ENCODE measurements at regions not wholly inside any gene's neighbourhood (a gene's known extent, or its start where the extent isn't known, plus 50 kb on each side); places are given as distances from the start of the nearest gene placed in this dataset.

DNA sequence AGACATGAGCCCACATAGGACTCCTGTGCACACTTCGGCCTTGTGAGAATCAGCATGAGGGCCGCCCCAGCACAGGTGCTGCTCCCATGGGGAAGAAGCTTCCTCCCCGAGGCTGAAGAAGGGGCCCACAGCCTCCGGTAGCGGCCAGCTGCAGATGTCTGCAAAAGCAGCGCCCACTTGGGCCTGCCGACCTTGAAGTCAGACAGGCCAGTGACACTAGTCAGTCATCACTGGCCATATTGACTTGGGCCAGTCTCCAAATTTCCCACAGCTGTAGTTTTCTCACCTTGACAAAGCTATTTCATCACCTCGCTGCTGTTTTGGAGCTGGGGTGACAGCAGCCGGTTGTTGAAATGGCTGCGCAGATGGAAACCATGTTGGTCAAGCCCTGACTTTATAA lies 83.0 kb downstream of the RIPK4 start (continued):
- TF ChIP-seq MTA1 (CRISPR knock-in tag; IDR thresholded peaks at IDR 0.05; ENCODE audit: borderline replicate concordance), result no peak
- TF ChIP-seq, protein P1, sequence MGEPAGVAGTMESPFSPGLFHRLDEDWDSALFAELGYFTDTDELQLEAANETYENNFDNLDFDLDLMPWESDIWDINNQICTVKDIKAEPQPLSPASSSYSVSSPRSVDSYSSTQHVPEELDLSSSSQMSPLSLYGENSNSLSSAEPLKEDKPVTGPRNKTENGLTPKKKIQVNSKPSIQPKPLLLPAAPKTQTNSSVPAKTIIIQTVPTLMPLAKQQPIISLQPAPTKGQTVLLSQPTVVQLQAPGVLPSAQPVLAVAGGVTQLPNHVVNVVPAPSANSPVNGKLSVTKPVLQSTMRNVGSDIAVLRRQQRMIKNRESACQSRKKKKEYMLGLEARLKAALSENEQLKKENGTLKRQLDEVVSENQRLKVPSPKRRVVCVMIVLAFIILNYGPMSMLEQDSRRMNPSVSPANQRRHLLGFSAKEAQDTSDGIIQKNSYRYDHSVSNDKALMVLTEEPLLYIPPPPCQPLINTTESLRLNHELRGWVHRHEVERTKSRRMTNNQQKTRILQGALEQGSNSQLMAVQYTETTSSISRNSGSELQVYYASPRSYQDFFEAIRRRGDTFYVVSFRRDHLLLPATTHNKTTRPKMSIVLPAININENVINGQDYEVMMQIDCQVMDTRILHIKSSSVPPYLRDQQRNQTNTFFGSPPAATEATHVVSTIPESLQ (CRISPR knock-in tag; conservative IDR thresholded peaks at IDR 0.05), result no peak
- TF ChIP-seq HMG20A (CRISPR knock-in tag; IDR thresholded peaks at IDR 0.05; ENCODE audit: borderline replicate concordance), result no peak
- no peak for TF ChIP-seq RXRA (CRISPR knock-in tag; IDR thresholded peaks at IDR 0.05)
- no peak for TF ChIP-seq ZNF841 (CRISPR knock-in tag; IDR thresholded peaks at IDR 0.05; ENCODE audit: borderline replicate concordance)
- TF ChIP-seq TBX2 (CRISPR knock-in tag; IDR thresholded peaks at IDR 0.05; ENCODE audit: borderline replicate concordance), result peak; percentile 47; the same call in 1 of the 2 replicates
- TF ChIP-seq, protein P2, sequence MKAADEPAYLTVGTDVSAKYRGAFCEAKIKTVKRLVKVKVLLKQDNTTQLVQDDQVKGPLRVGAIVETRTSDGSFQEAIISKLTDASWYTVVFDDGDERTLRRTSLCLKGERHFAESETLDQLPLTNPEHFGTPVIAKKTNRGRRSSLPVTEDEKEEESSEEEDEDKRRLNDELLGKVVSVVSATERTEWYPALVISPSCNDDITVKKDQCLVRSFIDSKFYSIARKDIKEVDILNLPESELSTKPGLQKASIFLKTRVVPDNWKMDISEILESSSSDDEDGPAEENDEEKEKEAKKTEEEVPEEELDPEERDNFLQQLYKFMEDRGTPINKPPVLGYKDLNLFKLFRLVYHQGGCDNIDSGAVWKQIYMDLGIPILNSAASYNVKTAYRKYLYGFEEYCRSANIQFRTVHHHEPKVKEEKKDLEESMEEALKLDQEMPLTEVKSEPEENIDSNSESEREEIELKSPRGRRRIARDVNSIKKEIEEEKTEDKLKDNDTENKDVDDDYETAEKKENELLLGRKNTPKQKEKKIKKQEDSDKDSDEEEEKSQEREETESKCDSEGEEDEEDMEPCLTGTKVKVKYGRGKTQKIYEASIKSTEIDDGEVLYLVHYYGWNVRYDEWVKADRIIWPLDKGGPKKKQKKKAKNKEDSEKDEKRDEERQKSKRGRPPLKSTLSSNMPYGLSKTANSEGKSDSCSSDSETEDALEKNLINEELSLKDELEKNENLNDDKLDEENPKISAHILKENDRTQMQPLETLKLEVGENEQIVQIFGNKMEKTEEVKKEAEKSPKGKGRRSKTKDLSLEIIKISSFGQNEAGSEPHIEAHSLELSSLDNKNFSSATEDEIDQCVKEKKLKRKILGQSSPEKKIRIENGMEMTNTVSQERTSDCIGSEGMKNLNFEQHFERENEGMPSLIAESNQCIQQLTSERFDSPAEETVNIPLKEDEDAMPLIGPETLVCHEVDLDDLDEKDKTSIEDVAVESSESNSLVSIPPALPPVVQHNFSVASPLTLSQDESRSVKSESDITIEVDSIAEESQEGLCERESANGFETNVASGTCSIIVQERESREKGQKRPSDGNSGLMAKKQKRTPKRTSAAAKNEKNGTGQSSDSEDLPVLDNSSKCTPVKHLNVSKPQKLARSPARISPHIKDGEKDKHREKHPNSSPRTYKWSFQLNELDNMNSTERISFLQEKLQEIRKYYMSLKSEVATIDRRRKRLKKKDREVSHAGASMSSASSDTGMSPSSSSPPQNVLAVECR (CRISPR knock-in tag; IDR thresholded peaks at IDR 0.05; ENCODE audit: borderline replicate concordance), result no peak
- TF ChIP-seq, protein P3, sequence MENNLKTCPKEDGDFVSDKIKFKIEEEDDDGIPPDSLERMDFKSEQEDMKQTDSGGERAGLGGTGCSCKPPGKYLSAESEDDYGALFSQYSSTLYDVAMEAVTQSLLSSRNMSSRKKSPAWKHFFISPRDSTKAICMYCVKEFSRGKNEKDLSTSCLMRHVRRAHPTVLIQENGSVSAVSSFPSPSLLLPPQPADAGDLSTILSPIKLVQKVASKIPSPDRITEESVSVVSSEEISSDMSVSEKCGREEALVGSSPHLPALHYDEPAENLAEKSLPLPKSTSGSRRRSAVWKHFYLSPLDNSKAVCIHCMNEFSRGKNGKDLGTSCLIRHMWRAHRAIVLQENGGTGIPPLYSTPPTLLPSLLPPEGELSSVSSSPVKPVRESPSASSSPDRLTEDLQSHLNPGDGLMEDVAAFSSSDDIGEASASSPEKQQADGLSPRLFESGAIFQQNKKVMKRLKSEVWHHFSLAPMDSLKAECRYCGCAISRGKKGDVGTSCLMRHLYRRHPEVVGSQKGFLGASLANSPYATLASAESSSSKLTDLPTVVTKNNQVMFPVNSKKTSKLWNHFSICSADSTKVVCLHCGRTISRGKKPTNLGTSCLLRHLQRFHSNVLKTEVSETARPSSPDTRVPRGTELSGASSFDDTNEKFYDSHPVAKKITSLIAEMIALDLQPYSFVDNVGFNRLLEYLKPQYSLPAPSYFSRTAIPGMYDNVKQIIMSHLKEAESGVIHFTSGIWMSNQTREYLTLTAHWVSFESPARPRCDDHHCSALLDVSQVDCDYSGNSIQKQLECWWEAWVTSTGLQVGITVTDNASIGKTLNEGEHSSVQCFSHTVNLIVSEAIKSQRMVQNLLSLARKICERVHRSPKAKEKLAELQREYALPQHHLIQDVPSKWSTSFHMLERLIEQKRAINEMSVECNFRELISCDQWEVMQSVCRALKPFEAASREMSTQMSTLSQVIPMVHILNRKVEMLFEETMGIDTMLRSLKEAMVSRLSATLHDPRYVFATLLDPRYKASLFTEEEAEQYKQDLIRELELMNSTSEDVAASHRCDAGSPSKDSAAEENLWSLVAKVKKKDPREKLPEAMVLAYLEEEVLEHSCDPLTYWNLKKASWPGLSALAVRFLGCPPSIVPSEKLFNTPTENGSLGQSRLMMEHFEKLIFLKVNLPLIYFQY (CRISPR knock-in tag; IDR thresholded peaks at IDR 0.05; ENCODE audit: borderline replicate concordance), result no peak
- TF ChIP-seq, protein P4, sequence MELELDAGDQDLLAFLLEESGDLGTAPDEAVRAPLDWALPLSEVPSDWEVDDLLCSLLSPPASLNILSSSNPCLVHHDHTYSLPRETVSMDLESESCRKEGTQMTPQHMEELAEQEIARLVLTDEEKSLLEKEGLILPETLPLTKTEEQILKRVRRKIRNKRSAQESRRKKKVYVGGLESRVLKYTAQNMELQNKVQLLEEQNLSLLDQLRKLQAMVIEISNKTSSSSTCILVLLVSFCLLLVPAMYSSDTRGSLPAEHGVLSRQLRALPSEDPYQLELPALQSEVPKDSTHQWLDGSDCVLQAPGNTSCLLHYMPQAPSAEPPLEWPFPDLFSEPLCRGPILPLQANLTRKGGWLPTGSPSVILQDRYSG (CRISPR knock-in tag; IDR thresholded peaks at IDR 0.05), result no peak
- no peak for TF ChIP-seq ZBTB42 (CRISPR knock-in tag; IDR thresholded peaks at IDR 0.05)
- TF ChIP-seq, protein P5, sequence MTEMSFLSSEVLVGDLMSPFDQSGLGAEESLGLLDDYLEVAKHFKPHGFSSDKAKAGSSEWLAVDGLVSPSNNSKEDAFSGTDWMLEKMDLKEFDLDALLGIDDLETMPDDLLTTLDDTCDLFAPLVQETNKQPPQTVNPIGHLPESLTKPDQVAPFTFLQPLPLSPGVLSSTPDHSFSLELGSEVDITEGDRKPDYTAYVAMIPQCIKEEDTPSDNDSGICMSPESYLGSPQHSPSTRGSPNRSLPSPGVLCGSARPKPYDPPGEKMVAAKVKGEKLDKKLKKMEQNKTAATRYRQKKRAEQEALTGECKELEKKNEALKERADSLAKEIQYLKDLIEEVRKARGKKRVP (CRISPR knock-in tag; IDR thresholded peaks at IDR 0.05), result 0 out of 4 replicates have a peak, but pooled peaks of 1 of the 2 experiments have one; percentile 18
- TF ChIP-seq, protein P6, sequence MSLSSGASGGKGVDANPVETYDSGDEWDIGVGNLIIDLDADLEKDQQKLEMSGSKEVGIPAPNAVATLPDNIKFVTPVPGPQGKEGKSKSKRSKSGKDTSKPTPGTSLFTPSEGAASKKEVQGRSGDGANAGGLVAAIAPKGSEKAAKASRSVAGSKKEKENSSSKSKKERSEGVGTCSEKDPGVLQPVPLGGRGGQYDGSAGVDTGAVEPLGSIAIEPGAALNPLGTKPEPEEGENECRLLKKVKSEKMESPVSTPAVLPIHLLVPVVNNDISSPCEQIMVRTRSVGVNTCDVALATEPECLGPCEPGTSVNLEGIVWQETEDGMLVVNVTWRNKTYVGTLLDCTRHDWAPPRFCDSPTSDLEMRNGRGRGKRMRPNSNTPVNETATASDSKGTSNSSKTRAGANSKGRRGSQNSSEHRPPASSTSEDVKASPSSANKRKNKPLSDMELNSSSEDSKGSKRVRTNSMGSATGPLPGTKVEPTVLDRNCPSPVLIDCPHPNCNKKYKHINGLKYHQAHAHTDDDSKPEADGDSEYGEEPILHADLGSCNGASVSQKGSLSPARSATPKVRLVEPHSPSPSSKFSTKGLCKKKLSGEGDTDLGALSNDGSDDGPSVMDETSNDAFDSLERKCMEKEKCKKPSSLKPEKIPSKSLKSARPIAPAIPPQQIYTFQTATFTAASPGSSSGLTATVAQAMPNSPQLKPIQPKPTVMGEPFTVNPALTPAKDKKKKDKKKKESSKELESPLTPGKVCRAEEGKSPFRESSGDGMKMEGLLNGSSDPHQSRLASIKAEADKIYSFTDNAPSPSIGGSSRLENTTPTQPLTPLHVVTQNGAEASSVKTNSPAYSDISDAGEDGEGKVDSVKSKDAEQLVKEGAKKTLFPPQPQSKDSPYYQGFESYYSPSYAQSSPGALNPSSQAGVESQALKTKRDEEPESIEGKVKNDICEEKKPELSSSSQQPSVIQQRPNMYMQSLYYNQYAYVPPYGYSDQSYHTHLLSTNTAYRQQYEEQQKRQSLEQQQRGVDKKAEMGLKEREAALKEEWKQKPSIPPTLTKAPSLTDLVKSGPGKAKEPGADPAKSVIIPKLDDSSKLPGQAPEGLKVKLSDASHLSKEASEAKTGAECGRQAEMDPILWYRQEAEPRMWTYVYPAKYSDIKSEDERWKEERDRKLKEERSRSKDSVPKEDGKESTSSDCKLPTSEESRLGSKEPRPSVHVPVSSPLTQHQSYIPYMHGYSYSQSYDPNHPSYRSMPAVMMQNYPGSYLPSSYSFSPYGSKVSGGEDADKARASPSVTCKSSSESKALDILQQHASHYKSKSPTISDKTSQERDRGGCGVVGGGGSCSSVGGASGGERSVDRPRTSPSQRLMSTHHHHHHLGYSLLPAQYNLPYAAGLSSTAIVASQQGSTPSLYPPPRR (CRISPR knock-in tag; IDR thresholded peaks at IDR 0.05; ENCODE audit: borderline replicate concordance), result no peak

All from HepG2 (cell line).